ENCODE measurements at regions not wholly inside any gene's neighbourhood (a gene's known extent, or its start where the extent isn't known, plus 50 kb on each side); places are given as distances from the start of the nearest gene placed in this dataset.

DNA sequence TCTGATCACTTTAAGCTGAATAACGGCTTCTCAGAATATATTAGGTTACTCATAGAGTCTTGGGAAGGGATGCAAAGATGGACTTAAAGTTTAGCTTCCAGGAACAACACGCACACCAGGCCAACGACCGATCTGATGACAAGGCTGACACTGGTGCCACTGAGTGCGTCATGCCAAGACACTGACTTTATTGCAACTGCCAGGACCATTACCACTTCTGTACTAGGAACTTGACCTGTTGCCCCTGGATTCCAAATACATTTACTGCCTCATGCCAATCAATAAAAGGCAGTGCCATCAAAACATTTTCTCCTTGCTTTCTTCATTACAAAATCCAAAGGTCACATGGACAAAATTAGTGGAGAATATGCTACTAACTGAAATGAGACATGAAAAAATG is 505.9 kb upstream of the CTSO start:
- Histone ChIP-seq H3K27me3 (replicated peaks; ENCODE audit: insufficient read depth) (no peaks in the 10 kb centered on the region), H3K4me3 (no peak overlapping the region), H3K4me1 (ENCODE audit: control insufficient read depth in 1 of 2, low read depth in 2 of 2) (no peaks in the 10 kb centered on the region), H3K9me3 (no peaks in the 10 kb centered on the region), H3K27ac (no peak overlapping the region), H3K36me3 (no peaks in the 10 kb centered on the region)
- DNase-seq (ENCODE audit: low spot score), result no peak
- TF ChIP-seq CTCF (IDR thresholded peaks at IDR 0.05), result no peak
- no peak for ATAC-seq (ENCODE audit: insufficient number of reproducible peaks, low FRiP score, low read depth)

DNA sequence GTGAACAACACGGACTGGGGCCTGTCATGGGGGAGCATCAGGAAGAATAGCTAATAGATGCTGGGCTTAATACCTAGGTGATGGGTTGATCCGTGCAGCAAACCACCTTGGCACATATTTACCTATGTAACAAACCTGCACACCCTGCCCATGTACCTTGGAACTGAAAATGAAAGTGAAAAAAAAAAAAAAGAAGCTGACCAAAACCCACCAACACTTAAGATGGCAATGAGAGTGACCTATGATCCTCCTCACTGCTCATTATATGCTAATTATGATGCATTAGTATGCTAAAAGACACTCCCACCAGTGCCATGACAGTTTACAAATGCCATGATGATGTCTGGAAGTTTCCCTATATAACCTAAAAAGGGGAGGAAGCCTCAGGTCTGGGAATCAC is 503.2 kb upstream of the CTSO start:
- H3K4me1 ChIP-seq (ENCODE audit: control insufficient read depth in 1 of 2, low read depth in 2 of 2), result no peaks in the 10 kb centered on the region
- TF ChIP-seq CTCF (IDR thresholded peaks at IDR 0.05), result no peak
- H3K4me3 ChIP-seq, result no peak overlapping the region
- H3K9me3 ChIP-seq, result no peaks in the 10 kb centered on the region
- H3K36me3 ChIP-seq, result no peaks in the 10 kb centered on the region
- H3K27ac ChIP-seq, result no peak overlapping the region
- DNase-seq (ENCODE audit: low spot score) (no peak), ATAC-seq (ENCODE audit: insufficient number of reproducible peaks, low FRiP score, low read depth) (no peak)
- H3K27me3 ChIP-seq (replicated peaks; ENCODE audit: insufficient read depth), result no peaks in the 10 kb centered on the region

DNA sequence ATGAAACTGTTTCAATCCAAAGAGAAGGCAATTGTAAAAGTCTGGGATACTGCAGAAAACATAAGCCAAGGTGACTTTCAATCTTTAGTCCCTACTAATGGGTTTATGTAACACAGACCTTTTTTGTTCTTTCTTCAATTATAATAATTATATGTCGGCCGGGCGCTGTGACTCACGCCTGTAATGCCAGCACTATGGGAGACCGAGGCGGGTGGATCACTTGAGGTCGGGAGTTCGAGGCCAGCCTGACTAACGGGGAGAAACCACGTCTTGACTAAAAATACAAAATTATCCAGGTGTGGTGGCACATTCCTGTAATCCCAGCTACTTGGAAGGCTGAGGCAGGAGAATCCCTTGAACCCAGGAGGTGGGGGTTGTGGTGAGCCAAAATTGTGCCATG is 489.8 kb upstream of the CTSO start:
- no peaks in the 10 kb centered on the region for H3K9me3 ChIP-seq
- H3K4me3 ChIP-seq, result no peak overlapping the region
- DNase-seq (ENCODE audit: low spot score) (no peak), ATAC-seq (ENCODE audit: insufficient number of reproducible peaks, low FRiP score, low read depth) (no peak)
- TF ChIP-seq CTCF (IDR thresholded peaks at IDR 0.05), result no peak
- no peaks in the 10 kb centered on the region for H3K27me3 ChIP-seq (replicated peaks; ENCODE audit: insufficient read depth)
- no peak overlapping the region for H3K27ac ChIP-seq
- H3K36me3 ChIP-seq, result no peaks in the 10 kb centered on the region
- no peaks in the 10 kb centered on the region for H3K4me1 ChIP-seq (ENCODE audit: control insufficient read depth in 1 of 2, low read depth in 2 of 2)

GRCh38 chr4:156442912-156443311 is 489.2 kb upstream of the CTSO start:
- Histone ChIP-seq H3K4me3 (no peak overlapping the region), H3K36me3 (no peaks in the 10 kb centered on the region), H3K9me3 (no peaks in the 10 kb centered on the region), H3K4me1 (ENCODE audit: control insufficient read depth in 1 of 2, low read depth in 2 of 2) (no peaks in the 10 kb centered on the region), H3K27ac (no peak overlapping the region), H3K27me3 (replicated peaks; ENCODE audit: insufficient read depth) (no peaks in the 10 kb centered on the region)
- no peak for DNase-seq (ENCODE audit: low spot score)
- no peak for ATAC-seq (ENCODE audit: insufficient number of reproducible peaks, low FRiP score, low read depth)
- TF ChIP-seq CTCF (IDR thresholded peaks at IDR 0.05), result no peak

DNA sequence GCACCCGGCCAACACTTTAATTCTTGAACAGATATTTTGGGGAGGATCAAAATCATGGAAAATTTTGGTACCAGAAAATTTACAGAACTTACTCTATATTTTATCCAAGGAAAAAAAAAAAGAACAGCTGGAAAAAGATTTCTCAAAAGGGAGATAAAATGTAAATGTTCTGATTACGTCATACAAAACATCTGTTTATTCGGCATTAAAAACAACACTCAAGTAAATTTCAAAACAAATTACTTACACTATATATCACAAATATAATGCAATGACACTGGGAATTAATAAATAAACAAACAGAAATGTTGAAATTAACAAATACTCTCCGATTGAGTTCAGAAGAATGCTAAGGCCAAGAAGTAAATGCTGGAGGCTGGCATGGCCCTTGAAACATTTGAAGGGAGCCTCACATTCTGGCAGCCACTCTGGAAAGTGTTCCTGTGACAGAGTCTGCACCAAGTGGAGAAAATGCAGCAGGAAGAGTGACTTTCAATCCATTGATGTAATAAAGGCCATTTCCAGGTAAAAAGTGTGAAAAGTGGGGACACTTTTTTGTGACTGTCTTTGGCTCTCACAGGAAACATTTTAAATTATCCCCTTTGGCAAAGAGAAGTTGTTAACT is 486.0 kb upstream of the CTSO start:
- no peak for TF ChIP-seq CTCF (IDR thresholded peaks at IDR 0.05)

More for the DNA sequence above, 486.0 kb upstream of the CTSO start:
- H3K4me3 ChIP-seq, result no peak overlapping the region
- no peaks in the 10 kb centered on the region for H3K9me3 ChIP-seq
- H3K27ac ChIP-seq, result no peak overlapping the region
- DNase-seq (ENCODE audit: low spot score) (no peak), ATAC-seq (ENCODE audit: insufficient number of reproducible peaks, low FRiP score, low read depth) (no peak)
- H3K36me3 ChIP-seq, result no peaks in the 10 kb centered on the region
- no peaks in the 10 kb centered on the region for H3K4me1 ChIP-seq (ENCODE audit: control insufficient read depth in 1 of 2, low read depth in 2 of 2)
- H3K27me3 ChIP-seq (replicated peaks; ENCODE audit: insufficient read depth), result no peaks in the 10 kb centered on the region

All from thoracic aorta (tissue), 2 donors.